ENCODE measurements at regions not wholly inside any gene's neighbourhood (a gene's known extent, or its start where the extent isn't known, plus 50 kb on each side); places are given as distances from the start of the nearest gene placed in this dataset.

DNA sequence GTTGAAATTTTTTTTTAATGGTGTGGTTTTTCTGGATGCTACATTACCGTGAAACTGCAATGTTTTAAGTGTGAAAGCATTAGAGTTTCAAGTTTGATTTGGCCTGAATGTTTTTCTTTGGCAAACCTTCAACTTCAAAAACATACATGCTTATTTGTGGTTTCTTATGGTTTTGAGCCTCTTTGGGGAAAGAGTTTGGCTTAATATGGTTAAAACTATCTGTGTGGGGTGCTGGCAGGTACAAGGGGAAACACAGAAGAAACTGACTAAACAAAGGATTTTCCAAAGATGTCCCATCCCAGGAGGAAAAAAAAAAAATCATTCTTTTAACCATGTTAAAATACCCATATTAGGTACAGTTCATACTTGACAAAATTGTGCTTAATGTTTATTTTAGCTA is 121.1 kb downstream of the HGF start:
- DNase-seq (ENCODE audit: low spot score), result no peak

DNA sequence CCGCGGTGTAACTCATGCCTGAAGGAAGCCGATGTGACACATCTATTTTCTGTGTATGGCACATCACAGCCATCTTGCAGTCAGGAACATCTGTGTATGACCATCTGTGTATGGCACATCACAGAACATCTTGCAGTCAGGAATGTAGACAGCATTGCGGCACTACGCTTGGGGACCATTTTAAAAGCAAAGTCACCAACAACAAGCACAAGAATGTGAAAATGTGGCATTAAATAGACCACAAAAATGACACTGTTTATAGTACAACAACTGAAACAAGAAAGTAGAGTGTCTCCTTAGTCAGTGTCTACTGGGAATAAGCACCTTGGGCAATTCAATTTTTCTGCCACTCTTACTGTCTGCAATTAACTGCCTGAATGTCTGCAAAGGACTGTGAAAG is 124.4 kb downstream of the HGF start:
- no peak for DNase-seq (ENCODE audit: low spot score)

DNA sequence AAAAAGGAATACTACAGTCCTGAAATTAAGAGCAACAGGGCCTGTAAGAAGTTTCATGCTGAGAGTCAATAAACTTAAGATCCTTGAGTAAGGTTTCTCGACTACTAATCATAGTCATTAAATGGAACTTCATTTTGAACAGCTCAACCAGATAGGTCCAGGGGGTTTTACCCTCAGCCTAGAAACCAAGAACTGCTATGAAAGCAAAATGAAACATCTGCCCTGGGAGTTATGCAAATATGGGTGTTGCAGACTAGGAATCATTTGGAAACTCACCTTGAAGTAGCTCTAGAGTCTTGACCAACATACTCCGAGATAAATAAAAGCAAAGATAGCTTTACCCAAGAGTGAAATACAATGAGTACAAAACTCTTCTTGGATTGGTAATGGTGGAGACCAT is 128.0 kb downstream of the HGF start:
- DNase-seq (ENCODE audit: low spot score), result no peak

DNA sequence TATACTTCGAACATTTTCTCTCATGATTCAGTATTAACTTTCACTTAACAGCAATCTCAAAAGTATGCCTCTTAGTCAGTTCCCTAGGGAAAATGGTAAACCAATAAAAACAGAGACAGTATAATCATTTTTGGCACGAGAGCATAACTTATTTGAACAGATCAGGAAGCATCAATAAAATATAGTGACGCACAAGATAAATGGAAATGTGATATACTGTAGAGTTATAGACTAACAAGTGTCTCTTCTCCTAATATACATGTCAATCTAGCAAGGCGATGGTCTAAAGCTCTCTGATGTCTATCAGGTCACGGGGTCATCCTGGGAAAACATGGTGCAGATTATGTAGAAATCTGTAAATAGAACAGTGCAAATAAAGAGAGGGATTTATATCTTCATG is 131.6 kb downstream of the HGF start:
- DNase-seq (ENCODE audit: low spot score), result peak; percentile 84

DNA sequence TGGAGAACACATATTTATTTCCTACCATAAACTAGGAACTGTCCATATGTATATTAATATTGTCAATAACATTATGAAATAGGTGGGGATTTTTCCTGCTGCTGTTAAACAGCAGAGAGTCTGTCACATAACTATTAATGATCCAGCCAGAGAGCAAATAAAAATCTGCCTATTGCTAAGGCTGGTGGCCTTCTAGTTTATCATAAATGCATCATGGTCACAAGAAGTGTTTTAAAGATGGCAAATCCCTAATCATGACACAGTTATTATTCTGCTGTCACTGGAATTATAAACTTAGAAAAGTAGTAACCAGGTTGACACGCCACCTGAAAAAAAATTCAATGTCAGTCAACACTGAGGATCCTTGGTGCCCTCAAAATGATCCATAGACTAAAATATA is 132.3 kb downstream of the HGF start:
- DNase-seq (ENCODE audit: low spot score), result no peak

DNA sequence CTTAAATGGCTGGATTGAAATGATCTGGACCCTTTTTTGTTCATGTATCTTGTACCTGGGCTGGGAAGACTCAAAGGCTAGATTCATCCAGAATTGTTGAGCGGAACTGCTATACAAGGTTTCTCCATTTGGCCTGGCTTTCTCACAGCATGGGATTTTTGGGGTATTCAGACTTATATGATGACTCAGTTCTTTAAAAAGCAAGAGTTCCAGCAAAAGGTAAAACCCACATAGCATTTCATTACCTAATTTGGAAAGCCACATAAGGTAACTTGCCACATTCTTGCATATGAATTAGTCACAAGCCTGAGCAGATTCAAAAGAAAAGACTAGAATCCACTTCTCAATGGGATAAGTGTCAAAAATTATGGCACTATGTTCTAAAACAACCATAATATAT is 137.4 kb downstream of the HGF start:
- no peak for DNase-seq (ENCODE audit: low spot score)

DNA sequence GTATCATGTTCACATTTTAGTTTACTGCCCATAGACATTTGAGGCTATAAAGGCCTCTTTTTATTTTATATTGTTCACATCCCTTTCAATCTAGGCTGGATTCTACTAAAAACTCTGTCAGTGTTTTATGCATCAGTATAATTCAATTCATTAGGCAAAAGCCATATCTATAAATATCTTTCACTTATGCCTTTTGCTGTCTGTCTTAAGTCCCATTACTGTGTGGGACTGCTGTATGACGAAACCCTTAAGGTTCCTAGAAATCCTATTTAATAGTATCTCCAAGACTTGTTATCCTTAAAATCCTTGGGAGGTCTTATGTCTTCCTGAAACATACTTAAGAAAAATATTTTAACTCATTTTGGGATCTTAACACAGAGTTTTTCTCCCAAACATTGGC is 139.2 kb downstream of the HGF start:
- no peak for DNase-seq (ENCODE audit: low spot score)

DNA sequence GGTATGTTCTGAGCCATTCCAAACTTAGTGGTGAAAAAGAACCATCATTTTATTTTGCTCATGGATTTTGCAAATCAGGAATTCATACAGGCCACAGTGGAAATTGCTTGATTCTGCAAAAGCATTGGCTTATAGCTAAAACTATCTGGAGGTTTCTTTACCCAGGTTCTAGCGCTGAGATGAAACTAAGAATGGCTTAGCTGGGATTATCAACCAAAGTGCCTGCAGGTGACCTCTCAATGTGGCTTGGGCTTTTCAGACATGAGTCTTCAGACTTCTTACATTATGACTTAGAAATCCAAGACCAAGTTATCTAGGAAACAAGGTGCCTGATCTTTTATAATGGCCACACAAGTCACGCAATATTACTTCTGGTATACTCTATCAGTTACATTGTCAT is 140.1 kb downstream of the HGF start:
- DNase-seq (ENCODE audit: low spot score), result no peak

DNA sequence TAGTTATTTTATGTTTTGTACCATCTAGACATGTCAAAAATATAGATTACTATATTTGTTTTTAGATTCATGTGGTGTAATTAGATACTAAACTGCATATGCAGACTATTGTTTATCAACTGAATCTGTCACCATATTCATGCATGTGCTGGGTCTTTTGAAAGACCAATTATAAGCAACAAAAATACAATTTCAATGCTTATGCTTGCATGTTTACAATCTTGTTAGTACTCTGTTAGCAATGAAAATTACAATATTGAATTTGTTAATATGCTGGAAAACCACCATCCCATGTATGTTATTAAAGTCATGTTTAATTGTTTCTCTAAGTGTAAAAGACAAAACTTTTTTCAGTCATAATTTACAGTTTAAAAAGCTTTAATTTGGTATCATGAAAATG is 140.9 kb downstream of the HGF start:
- DNase-seq (ENCODE audit: low spot score), result no peak

DNA sequence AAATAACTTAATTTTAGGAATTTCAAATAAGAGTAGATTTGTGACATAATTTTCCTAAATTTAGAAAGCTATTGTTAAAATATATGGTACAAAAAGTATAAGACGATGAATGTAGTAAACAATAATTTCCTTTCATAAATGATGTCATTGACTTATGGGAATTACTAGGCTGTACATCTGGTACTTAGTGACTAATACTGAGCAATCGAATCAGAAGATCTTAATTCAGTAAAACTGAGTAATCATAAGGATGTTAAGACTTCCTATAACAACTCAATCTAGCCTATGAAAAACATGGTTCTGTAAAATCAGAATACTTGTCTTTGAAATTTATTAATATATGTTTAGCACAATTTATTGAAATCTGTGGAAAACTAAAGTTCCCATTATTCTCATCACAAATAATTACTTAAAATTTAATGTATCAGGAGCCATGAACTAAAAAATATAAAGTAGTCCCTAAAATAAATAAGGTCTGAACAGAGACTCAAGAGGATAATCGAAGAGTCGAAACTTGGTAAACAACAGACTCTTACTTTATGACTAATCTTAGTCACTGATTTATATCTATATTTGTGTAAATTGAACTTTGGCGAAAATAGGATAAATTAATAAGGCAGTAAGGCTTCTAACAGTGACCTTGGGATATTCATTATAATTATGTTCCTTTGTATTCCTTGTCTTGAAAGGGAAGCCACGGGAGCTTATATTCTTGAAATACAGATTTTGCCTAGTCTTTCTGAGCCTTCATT is 142.1 kb downstream of the HGF start:
- no peak for DNase-seq (ENCODE audit: low spot score)

DNA sequence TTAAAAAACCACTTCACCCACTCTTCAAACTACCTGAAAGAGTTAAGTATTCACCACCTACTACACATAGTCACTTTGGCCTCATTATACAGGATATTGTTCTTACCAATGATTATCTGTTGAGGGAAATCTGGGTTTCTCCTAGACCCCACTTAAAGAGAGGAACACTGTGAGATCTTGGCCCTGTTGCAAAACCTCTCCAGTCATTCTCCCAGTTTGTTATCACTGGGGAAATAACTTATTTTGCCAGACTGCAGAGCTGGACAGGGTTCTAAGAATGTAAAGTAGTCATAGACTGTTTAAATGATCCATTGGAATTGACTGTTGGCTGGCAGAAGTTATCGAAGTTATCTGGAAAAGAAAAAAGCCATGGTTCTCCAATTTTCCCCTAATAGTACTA is 143.8 kb downstream of the HGF start:
- DNase-seq (ENCODE audit: low spot score), result no peak

DNA sequence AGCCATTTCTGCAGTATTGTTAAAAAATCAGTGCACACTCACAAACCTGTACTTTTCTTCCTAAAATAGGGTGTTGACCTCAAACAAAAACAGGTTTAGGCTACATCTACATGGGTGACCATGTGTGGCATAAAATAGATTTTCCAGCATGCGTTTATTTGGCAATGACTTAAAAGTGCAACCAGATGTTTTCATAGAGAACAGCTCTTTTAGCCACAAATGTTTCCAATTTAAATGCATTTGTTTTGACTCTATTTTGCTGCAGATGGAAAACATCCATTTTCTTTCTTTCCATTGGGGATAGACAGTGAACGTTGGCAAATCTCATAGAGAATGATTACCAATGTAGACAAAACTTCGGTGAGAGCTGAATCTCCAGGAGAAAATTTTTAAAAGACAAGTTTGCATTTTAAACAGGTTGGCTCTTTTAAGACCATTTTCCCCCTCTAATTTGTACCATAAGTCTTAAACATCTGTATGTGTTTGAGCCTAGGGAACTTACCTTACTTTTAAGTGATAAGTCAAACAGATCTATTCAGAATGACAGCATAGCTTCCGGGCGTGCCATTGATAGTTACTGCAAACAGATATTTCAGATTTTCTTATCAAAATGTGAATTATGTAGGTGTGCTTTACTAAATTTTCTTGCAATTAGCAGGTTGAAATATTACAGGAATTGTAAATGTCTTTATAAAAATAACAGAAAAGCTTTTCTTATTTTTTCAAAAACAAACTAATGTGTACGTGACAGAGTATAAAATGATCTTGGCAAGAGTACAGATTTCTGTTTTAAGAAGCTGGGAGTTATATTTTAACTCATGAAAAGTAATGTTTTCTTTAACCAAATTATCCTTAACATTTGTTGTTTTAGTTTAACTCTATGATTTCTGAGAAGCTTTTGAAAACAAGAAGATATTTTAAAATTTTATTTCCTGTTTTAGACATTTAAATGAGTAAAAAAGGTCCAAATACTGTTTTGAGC is 144.9 kb downstream of the HGF start:
- DNase-seq (ENCODE audit: low spot score), result no peak

DNA sequence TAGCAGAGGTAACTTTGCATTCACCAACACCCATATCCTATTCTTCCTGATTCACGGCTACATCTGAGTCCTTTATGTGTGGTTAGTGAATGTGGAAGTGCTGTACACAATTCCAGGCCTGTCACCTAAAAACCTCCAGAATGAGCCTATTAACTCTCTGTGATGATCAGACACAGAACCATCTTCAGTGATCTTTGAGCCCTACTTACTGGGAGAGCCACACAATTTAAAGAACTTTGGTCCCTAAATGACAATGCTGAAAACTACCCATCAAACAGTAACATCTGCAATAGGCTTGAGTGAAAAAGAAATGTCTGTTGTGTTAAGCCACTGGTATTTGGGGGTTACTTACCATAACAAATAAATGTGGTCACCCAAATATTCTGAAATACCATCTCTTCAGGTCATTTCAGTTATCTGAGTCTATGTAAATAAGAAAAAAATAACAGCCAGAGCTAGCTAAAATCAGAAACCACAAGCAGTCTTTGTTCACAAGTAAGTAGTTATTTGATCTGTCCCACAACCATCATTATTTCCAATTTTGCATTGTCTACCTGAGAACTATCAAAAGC is 145.7 kb downstream of the HGF start:
- no peak for DNase-seq (ENCODE audit: low spot score)

DNA sequence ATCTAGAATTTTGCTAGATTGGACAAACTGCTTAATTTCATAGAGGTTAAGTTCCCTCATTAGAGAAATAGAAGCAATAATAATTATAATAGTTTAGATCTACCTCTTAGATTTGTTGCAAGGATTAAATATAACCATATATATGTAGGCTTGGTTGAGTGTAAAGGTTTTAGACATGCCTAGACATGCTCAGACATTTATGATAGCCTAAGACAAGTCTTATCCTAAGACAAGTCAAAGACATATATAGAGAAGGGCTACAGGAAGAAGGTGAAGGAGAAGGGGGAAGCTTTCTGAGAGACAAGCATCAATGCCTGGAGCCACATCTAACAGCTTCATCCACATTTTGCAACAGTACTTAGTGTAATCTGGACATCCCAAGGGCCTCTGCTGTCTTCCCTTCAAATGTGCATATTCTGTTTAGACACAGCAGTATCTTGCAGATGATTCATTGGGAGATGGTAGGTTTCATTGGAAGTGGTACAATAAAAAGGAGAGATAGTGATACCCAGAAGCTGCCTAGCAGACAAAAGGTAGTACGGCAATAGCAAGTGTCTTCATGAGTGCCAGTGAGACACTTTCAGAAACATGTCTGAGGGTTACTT is 146.5 kb downstream of the HGF start:
- DNase-seq (ENCODE audit: low spot score), result no peak

DNA sequence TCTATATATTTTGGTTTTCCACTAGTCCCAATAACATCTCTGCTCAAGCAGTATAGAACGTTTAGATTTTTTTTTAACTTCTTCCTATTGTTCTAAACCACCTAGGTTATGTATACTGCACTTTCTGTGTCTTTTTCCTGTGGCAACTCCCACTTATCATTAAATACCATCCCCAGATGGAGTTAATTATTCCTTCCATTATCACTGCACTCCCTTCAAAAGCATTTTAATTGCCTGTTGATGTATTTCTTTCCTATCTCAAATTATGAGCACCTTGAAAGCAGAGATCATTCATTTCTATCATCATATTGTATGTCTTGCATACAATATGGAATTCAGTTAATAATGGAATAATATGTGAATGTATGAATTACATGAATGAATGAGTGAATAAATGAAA is 148.0 kb downstream of the HGF start:
- no peak for DNase-seq (ENCODE audit: low spot score)

DNA sequence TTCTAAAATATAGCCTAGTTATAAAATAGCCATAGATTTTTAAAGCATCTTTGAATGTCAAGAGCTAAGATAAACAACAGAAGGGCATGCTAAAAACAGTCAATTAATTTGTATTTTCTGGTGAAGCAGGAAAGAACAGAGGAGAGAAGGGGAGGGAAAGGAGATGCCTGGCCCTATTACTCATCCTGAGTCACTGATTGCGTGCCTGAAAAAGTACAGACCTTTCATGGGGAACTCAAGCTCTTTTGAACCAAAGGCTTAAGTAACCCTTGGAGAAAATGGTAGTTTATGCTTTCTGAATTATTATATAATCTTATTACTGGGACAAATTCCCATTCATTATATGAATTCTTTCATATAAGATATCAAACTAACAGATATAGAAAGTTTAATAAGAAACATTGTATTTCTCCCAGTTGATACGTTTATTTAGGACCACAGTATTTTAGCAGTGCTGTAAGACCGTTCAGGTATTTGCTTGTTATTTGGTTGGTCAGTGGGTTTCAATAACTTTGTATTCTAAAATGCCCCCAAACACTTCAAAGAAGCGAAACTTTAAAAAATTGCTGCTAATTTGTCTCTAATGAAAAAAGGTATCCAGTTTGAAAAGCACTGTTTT is 151.3 kb downstream of the HGF start:
- peak; percentile 63 for DNase-seq (ENCODE audit: low spot score)

DNA sequence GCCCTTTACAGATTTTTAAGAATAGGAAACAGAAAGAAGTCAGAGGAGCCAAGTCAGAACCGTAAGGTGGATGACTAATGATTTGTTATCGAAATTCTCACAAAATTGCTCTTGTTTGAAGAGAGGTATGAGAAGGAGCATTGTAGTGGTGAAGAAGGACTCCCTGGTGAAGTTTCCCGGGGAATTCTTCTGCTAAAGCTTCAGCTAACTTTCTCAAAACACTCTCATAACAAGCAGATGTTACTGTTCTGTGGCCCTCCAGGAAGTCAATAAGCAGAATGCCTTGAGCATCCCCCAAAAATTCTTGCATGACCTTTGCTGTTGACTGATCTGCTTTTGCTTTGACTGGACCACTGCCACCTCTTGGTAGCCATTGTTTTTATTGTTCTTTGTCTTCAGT is 152.9 kb downstream of the HGF start:
- DNase-seq (ENCODE audit: low spot score), result no peak

DNA sequence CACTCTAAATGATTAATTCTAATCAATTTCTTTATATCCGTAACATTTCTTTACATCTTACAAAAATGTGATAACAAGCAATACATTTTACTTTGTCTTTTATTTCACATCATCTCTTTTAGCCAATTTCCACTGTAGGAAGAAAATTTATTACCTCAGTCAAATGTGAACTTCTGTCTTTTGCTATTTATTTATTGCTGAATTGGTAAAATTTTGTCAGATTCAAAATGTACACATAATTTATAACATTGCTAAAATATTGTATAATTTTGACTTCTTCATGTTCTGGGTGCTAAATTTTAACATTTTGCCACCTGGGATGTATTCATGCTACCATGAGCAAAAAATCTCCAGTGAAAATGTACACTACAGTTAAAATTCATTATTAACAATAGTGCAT is 158.0 kb downstream of the HGF start:
- no peak for DNase-seq (ENCODE audit: low spot score)

DNA sequence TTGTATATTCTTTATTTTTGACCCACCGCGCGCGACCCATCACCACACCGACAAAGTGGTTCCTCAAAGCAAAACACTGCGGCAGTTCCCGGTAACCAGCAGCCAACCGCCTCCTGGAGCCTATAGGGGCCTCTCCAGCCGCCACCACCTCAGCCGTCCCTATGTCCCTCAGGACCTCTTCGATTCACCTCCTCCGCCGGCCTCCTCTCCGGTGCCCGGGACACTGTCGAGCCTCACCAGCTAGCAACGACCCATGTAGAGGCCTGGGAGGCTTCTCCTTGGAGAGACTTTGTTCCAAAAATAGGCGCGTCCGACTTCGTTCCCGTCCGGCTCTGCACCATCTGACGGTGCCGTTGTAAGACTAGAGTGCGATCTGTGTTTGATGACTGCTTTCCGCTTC is 158.8 kb downstream of the HGF start:
- DNase-seq (ENCODE audit: low spot score), result no peak

DNA sequence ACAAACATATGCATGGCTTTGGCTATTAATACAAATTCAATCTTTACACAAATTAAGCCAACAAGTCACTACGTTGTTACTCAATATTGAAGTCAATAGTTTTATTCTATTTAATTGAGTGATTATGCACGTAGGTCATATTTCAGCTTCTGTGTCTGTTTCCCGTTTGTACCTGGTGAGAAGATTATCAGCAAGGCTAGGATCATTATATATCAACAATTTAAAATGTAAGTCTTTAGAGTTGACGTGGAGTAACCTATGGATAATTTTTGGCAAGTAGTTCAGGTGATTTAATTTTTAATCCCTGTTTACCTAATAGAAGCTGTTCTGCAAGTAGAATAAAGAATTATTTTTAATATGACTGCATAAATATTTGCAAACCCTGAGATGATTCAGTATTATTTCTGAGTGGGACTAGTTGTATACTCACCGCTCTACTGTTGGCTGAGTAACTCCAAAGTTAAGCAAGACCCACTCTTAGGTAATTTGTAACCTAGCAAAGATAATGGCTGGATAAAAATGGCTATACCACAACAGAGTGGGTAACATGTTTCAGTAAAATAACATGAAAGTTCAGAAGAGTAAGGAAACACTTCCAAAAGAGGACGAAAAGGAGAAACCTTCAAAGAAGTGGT is 161.0 kb downstream of the HGF start:
- DNase-seq (ENCODE audit: low spot score), result no peak

DNA sequence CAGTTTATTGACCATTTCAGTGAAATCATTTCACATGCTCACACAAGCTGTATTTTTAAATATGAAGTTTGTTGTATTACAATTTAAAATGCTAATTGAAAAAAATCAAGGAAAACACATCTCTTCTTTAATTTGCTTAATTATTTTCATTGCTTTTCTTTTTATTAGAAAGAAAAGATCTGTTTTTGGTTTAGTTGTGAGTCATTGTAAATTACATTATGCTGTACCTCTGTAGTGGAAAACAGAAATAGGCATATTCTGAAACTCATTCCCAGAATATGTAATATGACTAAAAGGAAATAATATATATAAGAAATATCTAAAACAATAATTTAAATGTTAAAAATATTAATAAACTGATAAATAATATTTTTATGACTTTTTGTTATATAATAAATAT is 161.9 kb downstream of the HGF start:
- DNase-seq (ENCODE audit: low spot score), result no peak

Data from COLO829 (cell line).